SK-N-MC (cell line): ENCODE measurements at regions not wholly inside any gene's neighbourhood (a gene's known extent, or its start where the extent isn't known, plus 50 kb on each side); places are given as distances from the start of the nearest gene placed in this dataset.
"Not testable (repeated sequence)": the region's sequence is repeated elsewhere in the genome, so short reads cannot be mapped to it uniquely, and the experiment has no call there.

Experiments
- EZH2 ChIP-seq: fragments of 200-600 bp; sonication (generic); IDR thresholded peaks from one replicate; pipeline ENCODE4 v1.6.1; 2017; ENCODE audit warnings: antibody characterized with exemption
- FOXP2 ChIP-seq: optimal IDR thresholded peaks from 2 replicates; pipeline ENCODE3; 2011; ENCODE audit warnings: mild to moderate bottlenecking, moderate library complexity; ENCODE audit not compliant: insufficient read depth; ENCODE audit errors: extremely low read length, control extremely low read depth
- POLR2AphosphoS5 ChIP-seq: IDR thresholded peaks from 2 replicates; pipeline ENCODE4 v1.6.1; 2012; ENCODE audit warnings: mild to moderate bottlenecking, low read depth, low read length, borderline replicate concordance

DNA sequence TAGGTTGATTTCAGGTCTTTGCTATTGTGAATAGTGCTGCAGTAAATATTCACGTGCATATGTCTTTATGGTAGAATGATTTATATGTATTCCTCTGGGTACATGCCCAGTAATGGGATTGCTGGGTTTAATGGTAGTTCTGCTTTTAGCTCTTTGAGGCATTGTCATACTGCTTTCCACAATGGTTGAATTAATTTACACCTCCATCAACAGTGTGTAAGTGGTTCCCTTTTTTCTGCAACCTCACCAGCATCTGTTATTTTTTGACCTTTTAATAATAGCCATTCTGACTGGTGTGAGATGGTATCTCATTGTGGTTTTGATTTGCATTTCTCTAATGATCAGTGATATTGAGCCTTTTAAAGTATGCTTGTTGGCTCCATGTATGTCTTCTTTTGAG, 158.0 kb downstream of the RNF144B start:
- TF ChIP-seq POLR2AphosphoS5, EZH2, FOXP2: not testable (repeated sequence)
